DOHH2 (cell line): ENCODE measurements at regions not wholly inside any gene's neighbourhood (a gene's known extent, or its start where the extent isn't known, plus 50 kb on each side); places are given as distances from the start of the nearest gene placed in this dataset.

Experiments used
- EZH2phosphoT487 ChIP-seq: fragments of 200-600 bp; sonication (generic); IDR thresholded peaks from 2 replicates; pipeline ENCODE4 v1.6.1; 2017; ENCODE audit warnings: borderline replicate concordance, mild to moderate bottlenecking, antibody characterized with exemption, low read length, moderate library complexity, mixed read lengths
- TF ChIP-seq, protein P1 (sequence below): fragments of 200-600 bp; sonication (generic); IDR thresholded peaks from one replicate; pipeline ENCODE4 v1.5.1; 2014; ENCODE audit warnings: antibody characterized with exemption, mild to moderate bottlenecking, low read depth, low read length; ENCODE audit not compliant: poor library complexity, severe bottlenecking

DNA sequence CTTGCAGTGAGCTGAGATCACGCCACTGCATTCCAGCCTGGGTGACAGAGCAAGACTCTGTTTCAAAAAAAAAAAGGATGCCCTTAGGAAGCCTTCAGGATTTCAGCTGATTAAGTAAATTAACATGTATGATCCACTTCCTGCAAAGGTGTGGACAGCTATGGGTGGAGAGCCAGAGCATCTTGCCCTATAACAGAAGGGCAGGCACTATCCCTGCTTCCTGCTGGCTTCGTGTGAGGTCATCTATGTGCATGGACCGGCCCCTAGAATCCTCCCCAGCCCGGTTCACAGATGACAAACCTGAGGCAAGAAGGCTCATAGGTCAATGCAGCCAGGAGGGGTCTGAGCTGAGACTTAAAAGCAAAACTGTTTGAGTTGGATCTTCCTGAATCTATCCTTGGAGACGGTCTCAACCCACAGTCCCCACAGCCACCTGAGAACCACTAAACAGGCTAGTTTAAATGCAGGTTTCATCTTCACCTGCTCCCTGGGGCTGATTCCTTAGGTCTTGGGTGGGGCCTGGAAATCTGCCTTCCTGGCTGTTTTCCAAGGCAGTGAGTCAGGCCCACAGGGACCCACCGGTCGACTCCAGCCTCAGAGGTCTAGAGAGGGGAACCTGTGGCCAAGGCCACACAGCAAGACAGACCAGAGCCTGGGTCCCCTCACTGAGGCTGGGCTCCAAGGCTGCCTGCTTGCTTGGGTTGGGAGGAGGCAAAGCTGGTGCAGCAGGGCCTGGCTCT, 55.2 kb upstream of the MPEG1 start:
- TF ChIP-seq, protein P1, sequence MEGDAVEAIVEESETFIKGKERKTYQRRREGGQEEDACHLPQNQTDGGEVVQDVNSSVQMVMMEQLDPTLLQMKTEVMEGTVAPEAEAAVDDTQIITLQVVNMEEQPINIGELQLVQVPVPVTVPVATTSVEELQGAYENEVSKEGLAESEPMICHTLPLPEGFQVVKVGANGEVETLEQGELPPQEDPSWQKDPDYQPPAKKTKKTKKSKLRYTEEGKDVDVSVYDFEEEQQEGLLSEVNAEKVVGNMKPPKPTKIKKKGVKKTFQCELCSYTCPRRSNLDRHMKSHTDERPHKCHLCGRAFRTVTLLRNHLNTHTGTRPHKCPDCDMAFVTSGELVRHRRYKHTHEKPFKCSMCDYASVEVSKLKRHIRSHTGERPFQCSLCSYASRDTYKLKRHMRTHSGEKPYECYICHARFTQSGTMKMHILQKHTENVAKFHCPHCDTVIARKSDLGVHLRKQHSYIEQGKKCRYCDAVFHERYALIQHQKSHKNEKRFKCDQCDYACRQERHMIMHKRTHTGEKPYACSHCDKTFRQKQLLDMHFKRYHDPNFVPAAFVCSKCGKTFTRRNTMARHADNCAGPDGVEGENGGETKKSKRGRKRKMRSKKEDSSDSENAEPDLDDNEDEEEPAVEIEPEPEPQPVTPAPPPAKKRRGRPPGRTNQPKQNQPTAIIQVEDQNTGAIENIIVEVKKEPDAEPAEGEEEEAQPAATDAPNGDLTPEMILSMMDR = no peak
- TF ChIP-seq EZH2phosphoT487 = no peak
